ENCODE measurements at regions not wholly inside any gene's neighbourhood (a gene's known extent, or its start where the extent isn't known, plus 50 kb on each side); places are given as distances from the start of the nearest gene placed in this dataset.
"Not testable (repeated sequence)": the region's sequence is repeated elsewhere in the genome, so short reads cannot be mapped to it uniquely, and the experiment has no call there.

- in situ Hi-C loops (cut with MboI; ENCODE audit: low pct_unique_long_range_greater_than_20kb, low sequenced_read_pairs) = no loop called here
- DNase-seq = no peak
These were observed 218.2 kb downstream of the TMTC3 start for GRCh38 chr12:88360343-88360742.

GRCh38 chr12:88361493-88361892, 218.8 kb downstream of the KITLG start:
- in situ Hi-C loops (cut with MboI; ENCODE audit: low pct_unique_long_range_greater_than_20kb, low sequenced_read_pairs) = no loop called here
- no peak for DNase-seq

GRCh38 chr12:88362439-88362838, 217.8 kb downstream of the KITLG start:
- DNase-seq = no peak
- in situ Hi-C loops (cut with MboI; ENCODE audit: low pct_unique_long_range_greater_than_20kb, low sequenced_read_pairs) = no loop called here

- DNase-seq = no peak
- in situ Hi-C loops (cut with MboI; ENCODE audit: low pct_unique_long_range_greater_than_20kb, low sequenced_read_pairs) = no loop called here
These were observed 214.9 kb downstream of the KITLG start for GRCh38 chr12:88365403-88365802.

GRCh38 chr12:88366101-88366500, 214.2 kb downstream of the KITLG start:
- in situ Hi-C loops (cut with MboI; ENCODE audit: low pct_unique_long_range_greater_than_20kb, low sequenced_read_pairs) = no loop called here
- no peak for DNase-seq

- in situ Hi-C loops (cut with MboI; ENCODE audit: low pct_unique_long_range_greater_than_20kb, low sequenced_read_pairs) = no loop called here
- DNase-seq = no peak
These were observed 213.0 kb downstream of the KITLG start for GRCh38 chr12:88367231-88367630.

GRCh38 chr12:88368077-88368476, 212.2 kb downstream of the KITLG start:
- in situ Hi-C loops (cut with MboI; ENCODE audit: low pct_unique_long_range_greater_than_20kb, low sequenced_read_pairs); DNase-seq: not testable (repeated sequence)

- in situ Hi-C loops (cut with MboI; ENCODE audit: low pct_unique_long_range_greater_than_20kb, low sequenced_read_pairs) = no loop called here
- no peak for DNase-seq
These were observed 208.7 kb downstream of the KITLG start for GRCh38 chr12:88371416-88372183.

GRCh38 chr12:88375306-88376305, 204.7 kb downstream of the KITLG start:
- DNase-seq = no peak
- in situ Hi-C loops (cut with MboI; ENCODE audit: low pct_unique_long_range_greater_than_20kb, low sequenced_read_pairs) = no loop called here

- in situ Hi-C loops (cut with MboI; ENCODE audit: low pct_unique_long_range_greater_than_20kb, low sequenced_read_pairs) = no loop called here
These were observed 202.3 kb downstream of the KITLG start for GRCh38 chr12:88377973-88378372.

GRCh38 chr12:88381466-88381865, 198.8 kb downstream of the KITLG start:
- no peak for DNase-seq
- in situ Hi-C loops (cut with MboI; ENCODE audit: low pct_unique_long_range_greater_than_20kb, low sequenced_read_pairs) = no loop called here

More at GRCh38 chr12:88377973-88378372, 202.3 kb downstream of the KITLG start:
- DNase-seq = no peak

- in situ Hi-C loops (cut with MboI; ENCODE audit: low pct_unique_long_range_greater_than_20kb, low sequenced_read_pairs) = no loop called here
- peak; percentile 15 for DNase-seq
These were observed 196.9 kb downstream of the KITLG start for GRCh38 chr12:88383405-88383804.

- in situ Hi-C loops (cut with MboI; ENCODE audit: low pct_unique_long_range_greater_than_20kb, low sequenced_read_pairs) = no loop called here
- DNase-seq = peak; percentile 51
These were observed 191.4 kb downstream of the KITLG start for GRCh38 chr12:88388566-88389540.

GRCh38 chr12:88390811-88391210, 189.5 kb downstream of the KITLG start:
- no peak for DNase-seq
- in situ Hi-C loops (cut with MboI; ENCODE audit: low pct_unique_long_range_greater_than_20kb, low sequenced_read_pairs) = no loop called here

GRCh38 chr12:88391556-88391955, 188.7 kb downstream of the KITLG start:
- in situ Hi-C loops (cut with MboI; ENCODE audit: low pct_unique_long_range_greater_than_20kb, low sequenced_read_pairs) = no loop called here
- no peak for DNase-seq

- DNase-seq = peak; percentile 63
- in situ Hi-C loops (cut with MboI; ENCODE audit: low pct_unique_long_range_greater_than_20kb, low sequenced_read_pairs) = no loop called here
These were observed 187.1 kb downstream of the KITLG start for GRCh38 chr12:88393017-88393767.

GRCh38 chr12:88398031-88398430, 182.2 kb downstream of the KITLG start:
- in situ Hi-C loops (cut with MboI; ENCODE audit: low pct_unique_long_range_greater_than_20kb, low sequenced_read_pairs) = no loop called here
- DNase-seq = no peak

GRCh38 chr12:88399811-88400210, 180.5 kb downstream of the KITLG start:
- in situ Hi-C loops (cut with MboI; ENCODE audit: low pct_unique_long_range_greater_than_20kb, low sequenced_read_pairs) = no loop called here
- DNase-seq = no peak
